ENCODE measurements at regions not wholly inside any gene's neighbourhood (a gene's known extent, or its start where the extent isn't known, plus 50 kb on each side); places are given as distances from the start of the nearest gene placed in this dataset.

DNA sequence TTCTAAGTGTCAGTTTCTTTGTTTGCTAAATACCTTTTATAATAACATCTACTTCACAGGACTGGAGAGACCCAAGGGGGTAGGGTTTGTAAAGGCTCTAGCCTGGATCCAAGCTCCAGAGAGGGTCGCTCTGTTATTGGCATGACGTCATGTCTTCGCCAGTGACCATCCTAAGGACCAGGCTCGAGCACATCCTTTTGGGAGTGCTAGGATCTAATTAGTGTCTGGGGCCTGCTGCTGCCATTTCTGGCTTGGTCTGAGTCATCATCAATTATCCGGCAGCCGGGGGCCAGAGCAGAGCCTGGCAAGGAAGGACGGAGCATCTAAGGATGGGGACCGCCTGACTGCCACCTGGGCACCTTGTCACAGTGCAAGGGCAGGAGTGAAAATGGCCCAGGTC is 153.0 kb downstream of the NSG2 start:
- TF ChIP-seq, protein P1, sequence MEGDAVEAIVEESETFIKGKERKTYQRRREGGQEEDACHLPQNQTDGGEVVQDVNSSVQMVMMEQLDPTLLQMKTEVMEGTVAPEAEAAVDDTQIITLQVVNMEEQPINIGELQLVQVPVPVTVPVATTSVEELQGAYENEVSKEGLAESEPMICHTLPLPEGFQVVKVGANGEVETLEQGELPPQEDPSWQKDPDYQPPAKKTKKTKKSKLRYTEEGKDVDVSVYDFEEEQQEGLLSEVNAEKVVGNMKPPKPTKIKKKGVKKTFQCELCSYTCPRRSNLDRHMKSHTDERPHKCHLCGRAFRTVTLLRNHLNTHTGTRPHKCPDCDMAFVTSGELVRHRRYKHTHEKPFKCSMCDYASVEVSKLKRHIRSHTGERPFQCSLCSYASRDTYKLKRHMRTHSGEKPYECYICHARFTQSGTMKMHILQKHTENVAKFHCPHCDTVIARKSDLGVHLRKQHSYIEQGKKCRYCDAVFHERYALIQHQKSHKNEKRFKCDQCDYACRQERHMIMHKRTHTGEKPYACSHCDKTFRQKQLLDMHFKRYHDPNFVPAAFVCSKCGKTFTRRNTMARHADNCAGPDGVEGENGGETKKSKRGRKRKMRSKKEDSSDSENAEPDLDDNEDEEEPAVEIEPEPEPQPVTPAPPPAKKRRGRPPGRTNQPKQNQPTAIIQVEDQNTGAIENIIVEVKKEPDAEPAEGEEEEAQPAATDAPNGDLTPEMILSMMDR (IDR thresholded peaks at IDR 0.05; ENCODE audit: insufficient read depth, low read depth, low read length), result no peak
- H3K4me3 ChIP-seq (ENCODE audit: low read depth, low read length), result no peak overlapping the region
- DNase-seq (ENCODE audit: low read depth), result no peak

DNA sequence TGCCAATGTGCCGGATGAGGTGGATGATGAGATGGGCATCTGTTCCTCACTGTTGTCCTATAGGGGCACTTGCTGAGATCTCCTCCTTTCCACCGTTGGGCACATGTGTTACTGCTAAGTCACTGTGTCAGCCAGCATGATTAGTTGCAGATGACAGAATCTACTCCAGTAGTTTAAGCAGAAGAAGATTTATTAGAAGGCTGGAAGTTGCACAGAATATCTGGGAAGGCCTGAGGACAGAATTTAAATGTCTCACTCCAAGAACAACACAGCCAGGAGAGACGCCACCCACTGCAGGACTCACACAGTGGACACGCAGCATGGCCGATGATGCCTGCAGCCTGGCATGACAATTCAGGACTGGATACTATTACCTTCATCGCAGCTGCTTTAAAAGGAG is 157.5 kb downstream of the NSG2 start:
- TF ChIP-seq, protein P1 (IDR thresholded peaks at IDR 0.05; ENCODE audit: insufficient read depth, low read depth, low read length), result no peak
- no peak overlapping the region for H3K4me3 ChIP-seq (ENCODE audit: low read depth, low read length)
- DNase-seq (ENCODE audit: low read depth), result no peak

DNA sequence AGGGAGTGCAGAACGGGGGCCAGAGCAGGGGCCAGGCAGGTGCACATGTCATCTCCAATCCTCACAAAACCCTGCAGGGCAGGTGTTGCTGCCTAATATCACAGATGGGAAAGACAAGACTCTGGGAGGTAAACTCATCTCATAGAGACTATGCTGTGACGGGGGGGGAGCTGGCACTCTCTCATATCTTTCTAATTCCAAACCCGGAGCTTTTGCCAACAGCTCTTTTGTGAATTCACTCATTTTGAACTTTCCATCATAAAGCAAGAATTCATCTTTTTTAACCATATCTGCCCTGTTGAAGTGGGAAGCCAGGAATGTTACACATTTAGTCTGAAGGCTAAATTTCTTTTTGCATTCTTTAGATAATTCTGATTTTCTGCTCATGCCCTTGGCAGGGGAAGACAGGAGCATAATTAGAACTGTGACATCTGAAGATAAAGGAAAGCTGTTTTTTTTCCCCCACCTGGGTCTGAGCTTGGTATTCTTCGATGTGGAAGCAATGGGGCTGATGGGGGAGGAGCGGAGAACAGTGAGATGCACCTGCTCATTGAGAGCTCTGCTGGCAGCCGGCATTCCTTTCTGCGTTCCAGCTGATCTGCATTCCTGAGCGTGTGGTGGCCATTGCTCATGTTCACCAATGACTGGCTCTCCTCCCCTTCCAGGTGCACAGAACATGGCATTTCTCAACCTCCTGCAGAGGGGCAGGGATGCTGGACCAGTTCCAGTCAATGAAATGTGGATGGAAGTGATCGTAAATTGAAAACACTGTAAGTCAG is 159.2 kb downstream of the NSG2 start:
- DNase-seq (ENCODE audit: low read depth), result no peak
- H3K4me3 ChIP-seq (ENCODE audit: low read depth, low read length), result no peak overlapping the region
- TF ChIP-seq, protein P1 (IDR thresholded peaks at IDR 0.05; ENCODE audit: insufficient read depth, low read depth, low read length), result no peak

DNA sequence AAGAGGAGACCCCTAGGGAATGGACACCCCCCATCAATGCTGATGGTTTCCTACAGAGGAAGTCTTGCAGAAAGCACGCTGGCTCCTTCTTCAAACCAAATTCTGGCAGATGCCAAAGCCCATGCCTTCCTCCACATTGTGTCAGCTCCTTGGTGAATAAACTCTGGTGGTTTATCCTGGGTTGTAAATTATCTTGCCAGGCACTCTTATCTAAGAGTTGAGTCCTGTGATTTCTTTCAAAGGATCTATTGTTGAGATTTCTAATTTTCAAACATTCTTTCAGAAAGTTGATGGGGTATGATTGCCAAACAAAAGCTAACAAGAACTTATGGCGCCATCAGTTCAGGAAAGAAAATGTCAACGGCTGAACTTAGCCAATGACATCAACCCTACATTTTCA is 160.4 kb downstream of the NSG2 start:
- no peak for DNase-seq (ENCODE audit: low read depth)
- no peak overlapping the region for H3K4me3 ChIP-seq (ENCODE audit: low read depth, low read length)
- TF ChIP-seq, protein P1 (IDR thresholded peaks at IDR 0.05; ENCODE audit: insufficient read depth, low read depth, low read length), result no peak

DNA sequence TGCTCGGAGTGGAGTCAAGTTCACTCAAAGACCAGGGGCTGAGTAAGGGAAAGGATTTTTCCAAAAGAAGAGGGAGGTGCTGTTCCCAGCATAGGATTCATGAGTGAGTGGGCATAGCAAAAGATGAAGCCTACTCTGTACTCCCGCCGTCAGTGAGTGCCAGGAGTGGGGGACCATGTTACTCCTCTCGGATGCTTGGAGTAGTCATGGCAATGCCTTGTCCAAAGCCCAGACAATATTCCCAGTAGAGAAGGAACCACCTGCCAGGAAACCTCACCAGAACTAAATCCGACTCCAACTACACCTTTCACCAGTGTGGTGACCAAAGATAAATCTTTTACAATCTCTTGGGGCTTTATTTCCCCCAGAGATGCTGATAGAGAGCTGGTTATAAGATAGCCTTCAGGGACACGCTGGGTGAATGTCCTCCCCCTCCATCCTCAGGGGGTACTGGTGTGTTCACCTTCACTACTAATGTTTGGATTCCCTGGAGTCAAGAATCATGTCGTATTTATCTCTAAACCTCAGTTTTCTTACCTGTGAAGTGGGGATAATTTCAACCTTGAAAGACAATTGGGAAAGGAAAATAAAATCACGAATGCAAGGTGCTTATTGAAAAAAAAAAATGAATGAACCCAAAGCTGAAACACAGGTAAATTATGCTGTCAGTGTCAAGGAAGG is 165.2 kb downstream of the NSG2 start:
- TF ChIP-seq, protein P1 (IDR thresholded peaks at IDR 0.05; ENCODE audit: insufficient read depth, low read depth, low read length), result no peak
- DNase-seq (ENCODE audit: low read depth), result no peak
- H3K4me3 ChIP-seq (ENCODE audit: low read depth, low read length), result no peak overlapping the region

DNA sequence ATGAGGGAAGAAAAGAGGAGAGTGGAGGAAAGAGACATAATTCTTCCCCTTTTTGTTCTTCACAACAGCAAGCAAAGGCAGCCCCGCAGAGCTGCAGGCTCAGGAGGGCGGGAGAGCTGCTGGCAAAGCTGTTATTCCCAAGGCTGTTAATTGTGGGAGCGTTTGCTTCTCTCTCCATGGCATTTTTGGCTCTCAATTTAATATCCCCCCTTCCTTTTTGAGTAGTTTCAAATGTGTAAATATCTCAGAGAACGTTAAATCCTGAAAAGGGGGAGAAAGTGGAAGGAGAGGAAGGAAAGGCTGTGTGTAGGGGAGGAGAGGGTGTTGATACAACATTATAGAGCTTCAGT is 165.7 kb downstream of the NSG2 start:
- H3K4me3 ChIP-seq (ENCODE audit: low read depth, low read length), result no peak overlapping the region
- TF ChIP-seq, protein P1 (IDR thresholded peaks at IDR 0.05; ENCODE audit: insufficient read depth, low read depth, low read length), result no peak
- no peak for DNase-seq (ENCODE audit: low read depth)
